ENCODE measurements at regions not wholly inside any gene's neighbourhood (a gene's known extent, or its start where the extent isn't known, plus 50 kb on each side); places are given as distances from the start of the nearest gene placed in this dataset.

GRCh38 chr17:77604301-77604972, 354.1 kb upstream of the TNRC6C start:
- TF ChIP-seq ZBTB7A (IDR thresholded peaks at IDR 0.05; ENCODE audit: low read depth) (no peak), RAD21 (IDR thresholded peaks at IDR 0.05; ENCODE audit: low read depth) (no peak), YY1 (IDR thresholded peaks at IDR 0.05; ENCODE audit: low read depth) (no peak), EP300 (IDR thresholded peaks at IDR 0.05; ENCODE audit: borderline replicate concordance) (no peak), REST (IDR thresholded peaks at IDR 0.05; ENCODE audit: low read depth) (no peak), TCF12 (IDR thresholded peaks at IDR 0.05; ENCODE audit: low read depth) (no peak), FOXM1 (IDR thresholded peaks at IDR 0.05; ENCODE audit: borderline replicate concordance, low read depth) (no peak)

All from Ishikawa (cell line).